GM12878 (cell line): ENCODE measurements at regions not wholly inside any gene's neighbourhood (a gene's known extent, or its start where the extent isn't known, plus 50 kb on each side); places are given as distances from the start of the nearest gene placed in this dataset.

ENCODE experiments used
- CTCF ChIP-seq, 3 experiments: IDR thresholded peaks in 2 of 3; conservative IDR thresholded peaks in 1 of 3; 2 replicates each; pipeline ENCODE4 v1.5.1; 2011; ENCODE audit warnings: low read depth in 3 of 3, low read length in 3 of 3, mild to moderate bottlenecking in 3 of 3, control low read depth in 2 of 3, moderate library complexity in 2 of 3, inconsistent platforms in 1 of 3, mixed read lengths in 1 of 3; ENCODE audit not compliant: control insufficient read depth in 2 of 3, insufficient read depth in 1 of 3; ENCODE audit errors: extremely low read depth in 1 of 3
- EGR1 ChIP-seq, 2 experiments: IDR thresholded peaks; 1 replicate in 1 of 2; 2 replicates in 1 of 2; pipeline ENCODE4 v1.6.1; 2011 to 2012; ENCODE audit warnings: low read depth in 2 of 2, low read length in 2 of 2, borderline replicate concordance in 1 of 2, mild to moderate bottlenecking in 1 of 2, moderate library complexity in 1 of 2
- EP300 ChIP-seq, 2 experiments: fragments of 150-350 bp in 1 of 2; IDR thresholded peaks; 2 replicates each; pipeline ENCODE4 v1.6.1; 2011 to 2012; ENCODE audit warnings: low read depth in 2 of 2, low read length in 2 of 2, borderline replicate concordance in 1 of 2, improper control_type of control experiment in 1 of 2, inconsistent platforms in 1 of 2; ENCODE audit not compliant: control insufficient read depth in 1 of 2
- ESRRA ChIP-seq: IDR thresholded peaks from 2 replicates; pipeline ENCODE4 v1.6.1; 2012; ENCODE audit warnings: mild to moderate bottlenecking, low read length, improper control_type of control experiment
- FOXK2 ChIP-seq: fragments of 450-650 bp; IDR thresholded peaks from 2 replicates; pipeline ENCODE4 v1.6.1; 2017; ENCODE audit warnings: mild to moderate bottlenecking, moderate library complexity
- JUNB ChIP-seq: IDR thresholded peaks from 2 replicates; pipeline ENCODE4 v1.6.1; 2016; ENCODE audit warnings: antibody characterized with exemption, mild to moderate bottlenecking
- NFYB ChIP-seq: IDR thresholded peaks from 2 replicates; pipeline ENCODE4 v1.6.1; 2011; ENCODE audit warnings: low read depth, mild to moderate bottlenecking, low read length, improper control_type of control experiment, moderate library complexity; ENCODE audit not compliant: insufficient read depth
- POLR2A ChIP-seq: IDR thresholded peaks from 2 replicates; pipeline ENCODE4 v1.6.1; 2011; ENCODE audit warnings: low read depth, mild to moderate bottlenecking, low read length
- RFX5 ChIP-seq: IDR thresholded peaks from 2 replicates; pipeline ENCODE4 v1.6.1; 2011; ENCODE audit warnings: low read depth, low read length, improper control_type of control experiment
- SIN3A ChIP-seq: IDR thresholded peaks from 2 replicates; pipeline ENCODE4 v1.6.1; 2012; ENCODE audit warnings: low read depth, low read length, improper control_type of control experiment
- SMC3 ChIP-seq: IDR thresholded peaks from 2 replicates; pipeline ENCODE4 v1.6.1; 2011; ENCODE audit warnings: low read length, improper control_type of control experiment, borderline replicate concordance
- SREBF2 ChIP-seq: IDR thresholded peaks from 2 replicates; pipeline ENCODE4 v1.6.1; 2012; ENCODE audit warnings: mild to moderate bottlenecking, low read length
- TCF12 ChIP-seq: IDR thresholded peaks from 2 replicates; pipeline ENCODE4 v1.6.1; 2011; ENCODE audit warnings: low read depth, mild to moderate bottlenecking, low read length

DNA sequence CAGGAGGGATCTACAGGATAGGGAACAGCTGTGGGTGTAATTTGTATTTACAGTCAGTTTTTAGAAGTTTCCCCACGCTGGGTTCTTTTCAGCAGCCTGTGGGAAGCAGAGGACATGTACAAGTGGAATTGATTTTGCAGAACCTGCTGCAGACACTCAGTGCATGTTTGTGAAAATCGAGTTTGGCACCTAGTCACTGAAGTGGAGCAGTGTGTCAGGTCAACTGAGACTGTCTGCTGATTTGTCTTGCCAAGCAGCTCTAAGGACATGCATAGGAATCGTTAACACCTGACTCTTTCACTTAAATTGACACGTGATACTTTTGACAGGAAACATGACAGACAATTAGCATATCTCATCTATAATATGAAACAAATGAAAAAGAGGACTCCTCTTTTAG, 416.6 kb downstream of the TMX3 start:
- TF ChIP-seq FOXK2 = no peak
- no peak for TF ChIP-seq POLR2A
- no peak for TF ChIP-seq EGR1 (IDR thresholded peaks at IDR 0.05; ENCODE audit: borderline replicate concordance in 1 of 2, low read depth in 2 of 2, low read length in 2 of 2)
- TF ChIP-seq SMC3 = no peak
- TF ChIP-seq SIN3A = no peak
- TF ChIP-seq JUNB = no peak
- TF ChIP-seq CTCF (IDR thresholded peaks at IDR 0.05 in 2 of 3, conservative IDR thresholded peaks at IDR 0.05 in 1 of 3; ENCODE audit: control insufficient read depth in 2 of 3, extremely low read depth in 1 of 3, insufficient read depth in 1 of 3, low read depth in 3 of 3, low read length in 3 of 3) = no peak
- no peak for TF ChIP-seq SREBF2
- TF ChIP-seq NFYB = no peak
- TF ChIP-seq TCF12 = no peak
- no peak for TF ChIP-seq EP300 (IDR thresholded peaks at IDR 0.05; ENCODE audit: borderline replicate concordance in 1 of 2, control insufficient read depth in 1 of 2, low read depth in 2 of 2, low read length in 2 of 2)
- no peak for TF ChIP-seq ESRRA
- no peak for TF ChIP-seq RFX5
